HepG2 (cell line): ENCODE measurements at regions not wholly inside any gene's neighbourhood (a gene's known extent, or its start where the extent isn't known, plus 50 kb on each side); places are given as distances from the start of the nearest gene placed in this dataset.

Experiments used
- EZH2 ChIP-seq: conservative IDR thresholded peaks from 2 replicates; pipeline ENCODE4 v1.6.1; 2012; ENCODE audit warnings: mild to moderate bottlenecking, low read depth, low read length, moderate library complexity
- FOXK2 ChIP-seq: fragments of 450-650 bp; IDR thresholded peaks from 2 replicates; pipeline ENCODE4 v1.6.1; 2016
- HNRNPLL ChIP-seq: fragments of 200-400 bp; formaldehyde crosslinking; IDR thresholded peaks from 2 replicates; pipeline ENCODE4 v1.6.1; 2017; ENCODE audit warnings: mild to moderate bottlenecking, low read depth, low read length; ENCODE audit not compliant: poor library complexity, severe bottlenecking
- KLF6 ChIP-seq: IDR thresholded peaks from 2 replicates; pipeline ENCODE4 v1.8.0; 2016; ENCODE audit warnings: missing biosample characterization, missing genetic modification reagents
- MAFF ChIP-seq: IDR thresholded peaks from 2 replicates; pipeline ENCODE4 v1.6.1; 2011; ENCODE audit warnings: low read depth, low read length, improper control_type of control experiment
- POLR2AphosphoS5 ChIP-seq: IDR thresholded peaks from 2 replicates; pipeline ENCODE4 v1.6.1; 2012; ENCODE audit warnings: low read depth, low read length
- PTBP1 ChIP-seq: fragments of 200-400 bp; formaldehyde crosslinking; IDR thresholded peaks from 2 replicates; pipeline ENCODE4 v1.6.1; 2018; ENCODE audit warnings: low read length, low read depth; ENCODE audit not compliant: poor library complexity, severe bottlenecking
- SMAD9 ChIP-seq: sonication (generic); formaldehyde crosslinking; IDR thresholded peaks from 2 replicates; pipeline ENCODE4 v1.5.1; 2020; ENCODE audit warnings: mild to moderate bottlenecking, missing genetic modification reagents
- TAF1 ChIP-seq: sonication (generic); formaldehyde crosslinking; IDR thresholded peaks from 2 replicates; pipeline ENCODE4 v1.4.0; 2020; ENCODE audit warnings: missing genetic modification reagents
- TCF7L2 ChIP-seq: IDR thresholded peaks from 2 replicates; pipeline ENCODE4 v1.6.1; 2011; ENCODE audit warnings: mild to moderate bottlenecking, low read depth, low read length, moderate library complexity
- ZNF326 ChIP-seq: sonication (generic); formaldehyde crosslinking; IDR thresholded peaks from 2 replicates; pipeline ENCODE4 v1.4.0; 2020; ENCODE audit warnings: missing genetic modification reagents, borderline replicate concordance
- TF ChIP-seq, protein P1 (sequence below): sonication (generic); formaldehyde crosslinking; IDR thresholded peaks from 2 replicates; pipeline ENCODE4 v1.5.0; 2020; ENCODE audit warnings: mild to moderate bottlenecking, missing genetic modification reagents, moderate library complexity
- TF ChIP-seq, protein P2 (sequence below): sonication (generic); formaldehyde crosslinking; IDR thresholded peaks from 2 replicates; pipeline ENCODE4 v1.4.0; 2020; ENCODE audit warnings: missing genetic modification reagents
- TF ChIP-seq, protein P3 (sequence below): sonication (generic); formaldehyde crosslinking; conservative IDR thresholded peaks from 2 replicates; pipeline ENCODE4 v1.8.0; 2022; ENCODE audit warnings: low read depth, missing genetic modification reagents

DNA sequence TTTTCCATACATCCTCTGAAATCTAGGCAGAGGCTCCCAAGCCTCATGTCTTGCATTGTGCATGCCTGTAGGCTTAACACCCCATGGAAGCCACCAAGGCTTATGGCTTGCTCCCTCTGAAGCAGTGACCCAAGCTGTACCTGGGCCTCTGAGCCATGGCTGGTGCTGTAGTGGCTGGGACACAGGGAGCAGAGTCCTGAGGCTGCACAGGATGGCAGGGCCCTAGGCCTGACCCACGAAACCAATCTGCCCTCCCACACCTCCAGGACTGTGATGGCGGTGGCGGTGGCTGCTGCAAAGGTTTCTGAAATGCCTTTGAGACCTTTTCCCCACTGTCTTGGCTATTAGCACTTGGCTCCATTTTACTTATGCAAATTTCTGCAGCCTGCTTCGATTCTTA lies 429.5 kb downstream of the NPHP4 start:
- TF ChIP-seq SMAD9 (no peak), ZNF326 (CRISPR knock-in tag) (no peak), POLR2AphosphoS5 (no peak), KLF6 (no peak), PTBP1 (no peak), MAFF (no peak), TCF7L2 (no peak), EZH2 (no peak), TAF1 (no peak), HNRNPLL (no peak), FOXK2 (no peak)
- TF ChIP-seq, protein P1, sequence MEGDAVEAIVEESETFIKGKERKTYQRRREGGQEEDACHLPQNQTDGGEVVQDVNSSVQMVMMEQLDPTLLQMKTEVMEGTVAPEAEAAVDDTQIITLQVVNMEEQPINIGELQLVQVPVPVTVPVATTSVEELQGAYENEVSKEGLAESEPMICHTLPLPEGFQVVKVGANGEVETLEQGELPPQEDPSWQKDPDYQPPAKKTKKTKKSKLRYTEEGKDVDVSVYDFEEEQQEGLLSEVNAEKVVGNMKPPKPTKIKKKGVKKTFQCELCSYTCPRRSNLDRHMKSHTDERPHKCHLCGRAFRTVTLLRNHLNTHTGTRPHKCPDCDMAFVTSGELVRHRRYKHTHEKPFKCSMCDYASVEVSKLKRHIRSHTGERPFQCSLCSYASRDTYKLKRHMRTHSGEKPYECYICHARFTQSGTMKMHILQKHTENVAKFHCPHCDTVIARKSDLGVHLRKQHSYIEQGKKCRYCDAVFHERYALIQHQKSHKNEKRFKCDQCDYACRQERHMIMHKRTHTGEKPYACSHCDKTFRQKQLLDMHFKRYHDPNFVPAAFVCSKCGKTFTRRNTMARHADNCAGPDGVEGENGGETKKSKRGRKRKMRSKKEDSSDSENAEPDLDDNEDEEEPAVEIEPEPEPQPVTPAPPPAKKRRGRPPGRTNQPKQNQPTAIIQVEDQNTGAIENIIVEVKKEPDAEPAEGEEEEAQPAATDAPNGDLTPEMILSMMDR = no peak
- TF ChIP-seq, protein P2, sequence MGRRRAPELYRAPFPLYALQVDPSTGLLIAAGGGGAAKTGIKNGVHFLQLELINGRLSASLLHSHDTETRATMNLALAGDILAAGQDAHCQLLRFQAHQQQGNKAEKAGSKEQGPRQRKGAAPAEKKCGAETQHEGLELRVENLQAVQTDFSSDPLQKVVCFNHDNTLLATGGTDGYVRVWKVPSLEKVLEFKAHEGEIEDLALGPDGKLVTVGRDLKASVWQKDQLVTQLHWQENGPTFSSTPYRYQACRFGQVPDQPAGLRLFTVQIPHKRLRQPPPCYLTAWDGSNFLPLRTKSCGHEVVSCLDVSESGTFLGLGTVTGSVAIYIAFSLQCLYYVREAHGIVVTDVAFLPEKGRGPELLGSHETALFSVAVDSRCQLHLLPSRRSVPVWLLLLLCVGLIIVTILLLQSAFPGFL (CRISPR knock-in tag) = no peak
- TF ChIP-seq, protein P3, sequence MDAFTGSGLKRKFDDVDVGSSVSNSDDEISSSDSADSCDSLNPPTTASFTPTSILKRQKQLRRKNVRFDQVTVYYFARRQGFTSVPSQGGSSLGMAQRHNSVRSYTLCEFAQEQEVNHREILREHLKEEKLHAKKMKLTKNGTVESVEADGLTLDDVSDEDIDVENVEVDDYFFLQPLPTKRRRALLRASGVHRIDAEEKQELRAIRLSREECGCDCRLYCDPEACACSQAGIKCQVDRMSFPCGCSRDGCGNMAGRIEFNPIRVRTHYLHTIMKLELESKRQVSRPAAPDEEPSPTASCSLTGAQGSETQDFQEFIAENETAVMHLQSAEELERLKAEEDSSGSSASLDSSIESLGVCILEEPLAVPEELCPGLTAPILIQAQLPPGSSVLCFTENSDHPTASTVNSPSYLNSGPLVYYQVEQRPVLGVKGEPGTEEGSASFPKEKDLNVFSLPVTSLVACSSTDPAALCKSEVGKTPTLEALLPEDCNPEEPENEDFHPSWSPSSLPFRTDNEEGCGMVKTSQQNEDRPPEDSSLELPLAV (CRISPR knock-in tag) = no peak
